SU-DHL-6 (cell line): ENCODE measurements at regions not wholly inside any gene's neighbourhood (a gene's known extent, or its start where the extent isn't known, plus 50 kb on each side); places are given as distances from the start of the nearest gene placed in this dataset.

Source experiments
- CTCF ChIP-seq: fragments of 200-600 bp; sonication (generic); IDR thresholded peaks from one replicate; pipeline ENCODE4 v1.5.1; 2017; ENCODE audit warnings: antibody characterized with exemption, mild to moderate bottlenecking, low read length, moderate library complexity; ENCODE audit not compliant: insufficient read depth, poor library complexity, severe bottlenecking
- EZH2phosphoT487 ChIP-seq: fragments of 200-600 bp; sonication (generic), shearing (Covaris generic); conservative IDR thresholded peaks from 2 replicates; pipeline ENCODE4 v1.6.1; 2018; ENCODE audit warnings: mild to moderate bottlenecking, antibody characterized with exemption, low read length, moderate library complexity, mixed read lengths

DNA sequence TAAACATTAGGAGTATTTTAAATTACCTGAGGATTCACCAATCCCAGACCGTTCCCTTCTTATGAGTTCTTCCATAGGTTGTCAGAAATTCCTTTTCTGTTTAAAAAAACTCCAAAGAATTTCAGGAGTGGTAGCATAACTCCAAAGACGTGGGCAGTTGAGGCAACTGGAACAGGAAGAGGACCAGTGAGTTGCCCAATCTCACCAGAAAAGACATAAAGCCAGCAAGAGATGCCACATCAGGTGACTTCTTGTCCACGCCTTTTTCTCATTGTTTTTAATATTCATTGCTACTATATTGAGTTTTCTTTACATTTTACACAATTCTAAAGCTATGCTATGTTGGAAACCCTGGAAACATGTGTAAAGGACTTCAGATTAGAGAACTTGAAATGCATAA lies 88.1 kb upstream of the JAK1 start:
- TF ChIP-seq CTCF (no peak), EZH2phosphoT487 (no peak)
